ENCODE measurements at regions not wholly inside any gene's neighbourhood (a gene's known extent, or its start where the extent isn't known, plus 50 kb on each side); places are given as distances from the start of the nearest gene placed in this dataset.

DNA sequence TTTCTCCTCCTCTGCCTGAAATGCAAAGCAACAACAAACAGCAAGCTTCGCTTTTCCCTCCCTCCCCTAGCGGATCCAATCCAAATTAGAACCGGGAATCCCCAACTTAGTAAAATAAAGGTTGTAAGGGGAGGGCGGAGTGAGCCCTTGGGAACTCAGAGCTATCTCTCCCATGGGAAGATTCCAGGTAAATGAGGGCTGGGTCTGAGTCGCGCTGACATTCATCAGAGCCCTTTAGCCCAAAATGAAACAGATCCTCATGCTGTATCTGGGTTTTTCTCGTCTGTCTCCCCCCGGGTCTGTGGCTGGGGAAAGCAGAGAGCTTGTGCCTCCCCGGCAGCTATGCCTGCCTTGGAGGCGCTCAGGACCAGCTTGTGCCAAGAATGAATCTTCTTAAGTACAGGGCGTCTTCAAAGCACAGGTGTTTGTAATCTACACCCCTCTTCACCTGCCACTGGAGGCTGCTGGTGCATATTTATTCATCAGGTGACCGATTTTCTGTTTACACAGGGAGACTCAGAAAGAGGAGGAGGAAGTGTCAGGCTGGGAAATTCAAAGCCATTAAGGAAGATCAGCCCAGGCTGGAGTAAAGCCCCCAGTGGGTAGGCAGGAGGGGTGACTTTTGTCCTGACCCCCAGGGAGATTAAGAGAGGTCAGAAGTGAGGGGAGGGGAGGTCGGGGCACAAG is 55.0 kb upstream of the GSE1 start:
- ChIA-PET POLR2A (interaction anchor here (0.6 to 0.7 kb wide), 2 partner anchors 503 to 586 kb away, joined by 3 read pairs; no protein-coding TSS in a partner anchor), CTCF (interaction anchor here (0.8 to 1.9 kb wide), 7 partner anchors 16 to 313 kb away, joined by 3 to 7 read pairs (median 4); no protein-coding TSS in a partner anchor)
- Histone ChIP-seq H3K4me3 (ENCODE audit: low read depth, low read length) (peak overlapping the region; percentile 76), H3K27me3 (ENCODE audit: control insufficient read depth, insufficient read depth, low read length) (no peaks in the 10 kb centered on the region), H3K36me3 (ENCODE audit: control insufficient read depth, insufficient read depth, low read length) (no peaks in the 10 kb centered on the region)
- no peak for DNase-seq (ENCODE audit: low read depth)
- TF ChIP-seq, protein P1, sequence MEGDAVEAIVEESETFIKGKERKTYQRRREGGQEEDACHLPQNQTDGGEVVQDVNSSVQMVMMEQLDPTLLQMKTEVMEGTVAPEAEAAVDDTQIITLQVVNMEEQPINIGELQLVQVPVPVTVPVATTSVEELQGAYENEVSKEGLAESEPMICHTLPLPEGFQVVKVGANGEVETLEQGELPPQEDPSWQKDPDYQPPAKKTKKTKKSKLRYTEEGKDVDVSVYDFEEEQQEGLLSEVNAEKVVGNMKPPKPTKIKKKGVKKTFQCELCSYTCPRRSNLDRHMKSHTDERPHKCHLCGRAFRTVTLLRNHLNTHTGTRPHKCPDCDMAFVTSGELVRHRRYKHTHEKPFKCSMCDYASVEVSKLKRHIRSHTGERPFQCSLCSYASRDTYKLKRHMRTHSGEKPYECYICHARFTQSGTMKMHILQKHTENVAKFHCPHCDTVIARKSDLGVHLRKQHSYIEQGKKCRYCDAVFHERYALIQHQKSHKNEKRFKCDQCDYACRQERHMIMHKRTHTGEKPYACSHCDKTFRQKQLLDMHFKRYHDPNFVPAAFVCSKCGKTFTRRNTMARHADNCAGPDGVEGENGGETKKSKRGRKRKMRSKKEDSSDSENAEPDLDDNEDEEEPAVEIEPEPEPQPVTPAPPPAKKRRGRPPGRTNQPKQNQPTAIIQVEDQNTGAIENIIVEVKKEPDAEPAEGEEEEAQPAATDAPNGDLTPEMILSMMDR (IDR thresholded peaks at IDR 0.05; ENCODE audit: insufficient read depth, low read depth, low read length), result no peak; the same call in 1 of the 2 replicates

DNA sequence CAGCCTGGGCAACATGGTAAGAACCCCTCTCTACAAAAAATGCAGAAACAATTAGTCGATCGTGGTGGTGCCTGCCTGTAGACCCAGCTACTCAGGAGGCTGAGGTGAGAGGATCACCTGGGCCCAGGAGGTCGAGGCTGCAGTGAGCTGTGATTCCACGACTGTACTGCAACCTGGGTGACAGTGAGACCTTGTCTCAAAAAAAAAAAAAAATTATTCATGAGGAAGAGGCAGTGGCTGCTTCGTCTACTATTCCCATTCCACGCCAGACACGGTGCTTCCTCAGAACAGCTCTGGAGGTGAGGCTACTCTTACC is 52.2 kb upstream of the GSE1 start:
- ChIA-PET CTCF (interaction anchor here (0.6 to 1.5 kb wide), 3 partner anchors 20 to 190 kb away, joined by 3 read pairs; no protein-coding TSS in a partner anchor), POLR2A (no interaction called here)
- no peak for DNase-seq (ENCODE audit: low read depth)
- no peaks in the 10 kb centered on the region for H3K27me3 ChIP-seq (ENCODE audit: control insufficient read depth, insufficient read depth, low read length)
- H3K4me3 ChIP-seq (ENCODE audit: low read depth, low read length), result no peak overlapping the region
- TF ChIP-seq, protein P1 (IDR thresholded peaks at IDR 0.05; ENCODE audit: insufficient read depth, low read depth, low read length), result no peak
- no peaks in the 10 kb centered on the region for H3K36me3 ChIP-seq (ENCODE audit: control insufficient read depth, insufficient read depth, low read length)

DNA sequence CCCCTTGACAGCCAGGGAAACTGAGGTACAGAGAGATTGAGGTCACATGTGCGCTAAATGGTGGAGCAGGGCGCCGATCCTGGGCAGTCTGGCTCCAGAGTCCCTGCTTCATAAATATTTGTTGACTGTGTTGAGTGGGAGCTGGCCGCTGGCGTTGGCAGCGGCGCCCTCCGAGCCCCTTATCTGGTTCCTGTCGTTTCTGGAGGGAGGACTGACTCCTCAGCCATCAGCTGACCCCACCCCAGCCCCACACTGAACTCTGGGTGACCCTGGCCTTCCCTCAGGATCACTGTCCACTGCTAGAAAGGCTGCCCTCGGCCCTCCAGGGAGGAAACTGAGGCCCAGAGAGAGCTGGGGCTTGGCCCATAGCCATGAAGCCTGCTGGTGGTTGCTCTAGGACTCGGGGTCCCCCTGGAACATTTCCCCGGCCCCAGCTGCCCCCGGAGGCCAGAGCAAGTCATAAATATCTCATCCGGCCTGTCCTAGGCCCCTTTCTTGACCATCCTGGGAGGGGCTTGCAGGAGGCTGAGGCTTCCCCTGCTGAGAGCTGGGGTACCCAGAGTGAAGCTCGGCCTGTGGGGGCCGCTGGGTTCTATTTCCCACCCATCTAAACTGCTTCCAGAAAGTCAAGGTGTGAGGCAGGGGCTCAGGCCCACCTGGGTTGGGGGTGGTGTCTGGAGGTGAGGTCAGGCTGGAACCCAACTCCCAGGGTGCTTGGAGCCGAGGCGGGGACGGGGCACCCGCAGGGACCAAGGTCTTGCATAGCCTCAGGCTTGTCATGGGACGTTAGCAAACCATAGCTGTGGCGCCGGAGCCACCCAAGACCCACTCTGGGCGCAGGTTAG is 51.7 kb upstream of the GSE1 start:
- H3K36me3 ChIP-seq (ENCODE audit: control insufficient read depth, insufficient read depth, low read length), result no peaks in the 10 kb centered on the region
- TF ChIP-seq, protein P1 (IDR thresholded peaks at IDR 0.05; ENCODE audit: insufficient read depth, low read depth, low read length), result no peak
- no peak for DNase-seq (ENCODE audit: low read depth)
- no peaks in the 10 kb centered on the region for H3K27me3 ChIP-seq (ENCODE audit: control insufficient read depth, insufficient read depth, low read length)
- CTCF ChIA-PET, result interaction anchor here (0.6 to 1.9 kb wide), 4 partner anchors 20 to 191 kb away, joined by 3 to 4 read pairs (median 3); no protein-coding TSS in a partner anchor
- no peak overlapping the region for H3K4me3 ChIP-seq (ENCODE audit: low read depth, low read length)
- POLR2A ChIA-PET, result no interaction called here

DNA sequence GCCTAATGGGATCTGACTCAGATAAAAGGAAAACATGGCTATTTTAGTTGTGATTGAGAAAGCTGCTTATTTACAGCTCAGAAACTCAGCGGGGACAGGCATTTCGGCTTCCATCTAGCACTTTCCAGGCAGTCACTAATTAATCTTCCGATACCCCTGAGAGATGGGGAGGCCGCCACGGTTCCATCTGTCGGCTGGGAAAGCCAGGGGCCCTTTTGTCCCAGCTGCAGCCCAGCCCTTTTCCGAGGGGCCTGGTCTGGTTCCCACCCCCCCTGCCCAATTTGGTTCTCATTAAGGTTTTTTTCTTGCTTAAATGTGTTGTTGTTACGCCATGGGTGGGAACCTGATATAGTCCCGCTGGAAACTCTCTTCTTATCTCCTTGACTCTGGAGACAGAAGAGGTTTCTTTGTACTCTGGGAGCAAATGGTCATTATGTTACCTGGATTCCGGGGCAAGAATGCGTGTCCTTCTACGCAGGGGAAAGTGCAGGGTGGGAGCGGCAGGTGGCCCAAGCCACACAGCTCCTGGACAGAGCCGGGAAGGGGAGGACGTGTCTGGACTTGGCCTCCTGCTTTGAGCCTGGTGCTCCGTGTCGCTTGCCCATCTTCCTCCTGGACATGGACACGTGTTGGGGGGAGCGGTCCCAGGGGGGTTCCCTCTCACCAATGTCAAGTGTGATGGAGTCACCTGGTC is 50.9 kb upstream of the GSE1 start:
- ChIA-PET POLR2A (no interaction called here), CTCF (interaction anchor here (1.5 to 1.9 kb wide), 2 partner anchors 142 to 192 kb away, joined by 3 to 4 read pairs; no protein-coding TSS in a partner anchor)
- Histone ChIP-seq H3K27me3 (ENCODE audit: control insufficient read depth, insufficient read depth, low read length) (no peaks in the 10 kb centered on the region), H3K36me3 (ENCODE audit: control insufficient read depth, insufficient read depth, low read length) (no peaks in the 10 kb centered on the region), H3K4me3 (ENCODE audit: low read depth, low read length) (no peak overlapping the region)
- TF ChIP-seq, protein P1 (IDR thresholded peaks at IDR 0.05; ENCODE audit: insufficient read depth, low read depth, low read length), result no peak
- no peak for DNase-seq (ENCODE audit: low read depth)

Data from BJ (cell line).